ENCODE measurements at regions not wholly inside any gene's neighbourhood (a gene's known extent, or its start where the extent isn't known, plus 50 kb on each side); places are given as distances from the start of the nearest gene placed in this dataset.

- DNase-seq (ENCODE audit: low read depth), result no peak
These were observed 213.2 kb downstream of the SLC7A11 start for GRCh38 chr4:138028923-138029322.

- no peak for DNase-seq (ENCODE audit: low read depth)
These were observed 220.9 kb downstream of the SLC7A11 start for GRCh38 chr4:138021139-138021830.

- DNase-seq (ENCODE audit: low read depth), result no peak
These were observed 227.4 kb downstream of the SLC7A11 start for GRCh38 chr4:138014590-138015288.

- DNase-seq (ENCODE audit: low read depth), result no peak
These were observed 228.5 kb downstream of the SLC7A11 start for GRCh38 chr4:138013625-138014024.

GRCh38 chr4:138010639-138011038, 231.5 kb downstream of the SLC7A11 start:
- no peak for DNase-seq (ENCODE audit: low read depth)

- DNase-seq (ENCODE audit: low read depth), result no peak
These were observed 234.6 kb downstream of the SLC7A11 start for GRCh38 chr4:138007572-138007971.

- DNase-seq (ENCODE audit: low read depth), result no peak
These were observed 236.7 kb downstream of the SLC7A11 start for GRCh38 chr4:138005486-138005885.

- DNase-seq (ENCODE audit: low read depth), result peak; percentile 11
These were observed 238.9 kb downstream of the SLC7A11 start for GRCh38 chr4:138003248-138003647.

GRCh38 chr4:137998666-137999429, 243.3 kb downstream of the SLC7A11 start:
- peak; percentile 75 for DNase-seq (ENCODE audit: low read depth)

- no peak for DNase-seq (ENCODE audit: low read depth)
These were observed 244.7 kb downstream of the SLC7A11 start for GRCh38 chr4:137997496-137997895.

GRCh38 chr4:137994853-137995252, 247.3 kb downstream of the SLC7A11 start:
- DNase-seq (ENCODE audit: low read depth), result peak; percentile 48

- DNase-seq (ENCODE audit: low read depth), result no peak
These were observed 248.9 kb downstream of the SLC7A11 start for GRCh38 chr4:137993232-137993631.

GRCh38 chr4:137981277-137981676, 260.9 kb downstream of the SLC7A11 start:
- DNase-seq (ENCODE audit: low read depth), result peak; percentile 38

GRCh38 chr4:137980641-137981040, 261.5 kb downstream of the SLC7A11 start:
- DNase-seq (ENCODE audit: low read depth), result no peak

- no peak for DNase-seq (ENCODE audit: low read depth)
These were observed 262.2 kb downstream of the SLC7A11 start for GRCh38 chr4:137979938-137980337.

- DNase-seq (ENCODE audit: low read depth), result peak; percentile 45
These were observed 273.0 kb downstream of the SLC7A11 start for GRCh38 chr4:137968956-137969678.

GRCh38 chr4:137967480-137968190, 274.5 kb downstream of the SLC7A11 start:
- DNase-seq (ENCODE audit: low read depth), result no peak

GRCh38 chr4:137966504-137966903, 275.6 kb downstream of the SLC7A11 start:
- no peak for DNase-seq (ENCODE audit: low read depth)

- peak; percentile 99 for DNase-seq (ENCODE audit: low read depth)
These were observed 281.1 kb downstream of the SLC7A11 start for GRCh38 chr4:137961051-137961438.

- DNase-seq (ENCODE audit: low read depth), result peak; percentile 81
These were observed 281.6 kb downstream of the SLC7A11 start for GRCh38 chr4:137960371-137961050.

- DNase-seq (ENCODE audit: low read depth), result no peak
These were observed 284.3 kb downstream of the SLC7A11 start for GRCh38 chr4:137957806-137958205.
